ENCODE measurements at regions not wholly inside any gene's neighbourhood (a gene's known extent, or its start where the extent isn't known, plus 50 kb on each side); places are given as distances from the start of the nearest gene placed in this dataset.

DNA sequence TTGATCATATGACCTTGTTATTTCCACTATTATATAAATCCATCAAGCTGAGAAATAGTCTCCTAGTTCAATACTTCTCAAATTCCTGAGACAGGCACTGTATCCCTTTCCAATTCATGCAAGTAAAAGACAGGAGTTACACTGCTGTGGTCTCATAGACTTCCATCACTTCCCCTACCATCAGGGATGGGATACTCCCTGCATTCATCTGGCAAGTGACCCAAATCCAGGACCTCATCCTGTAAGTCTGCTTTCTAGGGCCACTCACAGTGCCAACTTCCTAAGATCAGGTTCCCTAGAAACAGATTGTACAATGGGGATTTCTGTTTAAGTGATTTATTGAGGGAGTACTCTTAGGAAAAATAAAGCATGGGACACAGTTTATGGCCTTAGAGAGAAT lies 424.0 kb upstream of the CDH7 start:
- TF ChIP-seq, protein P1, sequence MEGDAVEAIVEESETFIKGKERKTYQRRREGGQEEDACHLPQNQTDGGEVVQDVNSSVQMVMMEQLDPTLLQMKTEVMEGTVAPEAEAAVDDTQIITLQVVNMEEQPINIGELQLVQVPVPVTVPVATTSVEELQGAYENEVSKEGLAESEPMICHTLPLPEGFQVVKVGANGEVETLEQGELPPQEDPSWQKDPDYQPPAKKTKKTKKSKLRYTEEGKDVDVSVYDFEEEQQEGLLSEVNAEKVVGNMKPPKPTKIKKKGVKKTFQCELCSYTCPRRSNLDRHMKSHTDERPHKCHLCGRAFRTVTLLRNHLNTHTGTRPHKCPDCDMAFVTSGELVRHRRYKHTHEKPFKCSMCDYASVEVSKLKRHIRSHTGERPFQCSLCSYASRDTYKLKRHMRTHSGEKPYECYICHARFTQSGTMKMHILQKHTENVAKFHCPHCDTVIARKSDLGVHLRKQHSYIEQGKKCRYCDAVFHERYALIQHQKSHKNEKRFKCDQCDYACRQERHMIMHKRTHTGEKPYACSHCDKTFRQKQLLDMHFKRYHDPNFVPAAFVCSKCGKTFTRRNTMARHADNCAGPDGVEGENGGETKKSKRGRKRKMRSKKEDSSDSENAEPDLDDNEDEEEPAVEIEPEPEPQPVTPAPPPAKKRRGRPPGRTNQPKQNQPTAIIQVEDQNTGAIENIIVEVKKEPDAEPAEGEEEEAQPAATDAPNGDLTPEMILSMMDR (conservative IDR thresholded peaks at IDR 0.05): no peak
- no peak for TF ChIP-seq EZH2 (IDR thresholded peaks at IDR 0.05; ENCODE audit: low read depth)

Measured in PC-9 (cell line).